HG03565 (cell line): ENCODE measurements at regions not wholly inside any gene's neighbourhood (a gene's known extent, or its start where the extent isn't known, plus 50 kb on each side); places are given as distances from the start of the nearest gene placed in this dataset.

ENCODE experiments used
- ATAC-seq: cut with Tn5 transposase; IDR thresholded peaks from one replicate; pipeline ENCODE4 v1.9.1; 2021; ENCODE audit warnings: mild to moderate bottlenecking, moderate library complexity; ENCODE audit not compliant: unreplicated experiment

DNA sequence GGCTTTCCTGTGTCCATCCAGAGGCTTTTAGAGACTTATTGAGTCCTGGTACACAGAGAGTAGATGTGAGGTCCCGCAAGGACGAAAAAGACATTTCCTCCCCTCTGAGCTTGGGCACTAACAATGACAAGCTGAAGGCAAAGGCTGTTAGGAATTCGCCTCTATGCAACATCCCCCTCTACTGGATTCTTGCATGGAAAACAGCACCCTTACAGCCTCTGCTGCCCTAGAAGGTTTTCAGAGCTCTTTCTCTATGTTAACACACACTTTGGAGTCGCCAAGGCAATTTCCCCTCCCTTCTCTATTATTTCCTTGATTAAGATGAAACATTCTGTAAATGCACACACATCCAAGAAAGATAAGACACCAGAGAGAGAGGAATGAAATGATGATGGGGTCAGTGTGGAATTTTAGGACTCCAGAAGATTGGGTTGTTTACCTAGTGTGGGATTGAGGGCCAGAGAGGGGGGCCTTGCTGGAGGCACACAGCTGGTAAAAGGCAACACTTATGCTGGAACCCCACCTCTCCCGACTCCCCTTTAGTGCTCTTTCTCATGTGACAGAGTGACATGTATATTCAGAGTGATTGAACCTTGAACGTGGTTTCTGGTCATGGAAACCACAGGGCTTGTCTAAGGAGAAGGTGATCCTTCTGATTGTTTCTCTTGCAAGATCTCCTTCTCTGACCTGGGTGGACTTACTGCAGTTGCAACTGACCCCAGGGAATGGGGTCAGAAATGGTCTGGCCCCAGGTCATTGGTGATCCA is 300.7 kb downstream of the CLIC5 start:
- peak; percentile 30 for ATAC-seq

DNA sequence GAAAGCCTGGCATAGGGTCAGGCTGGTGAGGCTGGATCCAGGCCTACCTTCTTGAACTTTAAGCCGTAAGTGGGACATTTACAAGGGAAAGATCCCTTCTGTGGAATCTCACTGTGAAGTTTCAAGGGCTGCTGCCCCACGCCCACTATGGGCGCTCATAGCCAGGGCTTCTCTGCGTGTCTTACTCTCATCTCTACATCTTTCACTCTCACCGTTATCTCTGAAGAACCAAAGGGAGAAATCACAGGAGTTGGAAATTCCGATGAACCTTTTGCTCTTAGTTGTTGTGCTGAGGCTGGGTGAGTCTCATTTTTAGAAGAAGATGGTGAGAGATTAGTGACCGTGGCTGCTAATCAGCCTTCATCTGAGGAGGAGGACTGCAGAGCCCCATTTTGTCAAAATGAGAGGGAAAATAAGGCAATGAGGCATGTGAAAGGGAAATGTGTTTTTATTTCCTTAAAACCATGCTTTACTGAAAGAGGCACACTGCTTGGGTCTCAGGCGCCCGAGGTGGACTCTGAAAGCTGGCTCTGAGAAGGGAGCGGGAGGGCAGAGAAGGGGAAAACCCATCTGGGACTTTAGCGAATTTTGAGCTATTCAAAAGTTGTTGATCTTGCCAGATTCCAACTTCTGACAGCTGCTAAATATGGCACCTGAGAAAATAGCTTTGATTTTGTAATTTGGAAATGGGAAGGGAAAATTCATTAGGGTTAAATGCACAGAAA is 301.5 kb downstream of the CLIC5 start:
- ATAC-seq, result no peak
